ENCODE measurements at regions not wholly inside any gene's neighbourhood (a gene's known extent, or its start where the extent isn't known, plus 50 kb on each side); places are given as distances from the start of the nearest gene placed in this dataset.
"Not testable (repeated sequence)": the region's sequence is repeated elsewhere in the genome, so short reads cannot be mapped to it uniquely, and the experiment has no call there.

- no peak for DNase-seq
Measured at GRCh38 chr6:95867205-95867604, 148.6 kb upstream of the FUT9 start.

GRCh38 chr6:95877480-95877879 lies 138.3 kb upstream of the FUT9 start:
- no peak for DNase-seq

GRCh38 chr6:95879856-95880255 lies 135.9 kb upstream of the FUT9 start:
- no peak for DNase-seq

- DNase-seq = no peak
Measured at GRCh38 chr6:95882371-95882770, 133.4 kb upstream of the FUT9 start.

GRCh38 chr6:95888711-95889110 lies 127.1 kb upstream of the FUT9 start:
- DNase-seq = not testable (repeated sequence)

- DNase-seq = no peak
Measured at GRCh38 chr6:95905132-95905531, 110.6 kb upstream of the FUT9 start.

- DNase-seq = peak; percentile 35
Measured at GRCh38 chr6:95917034-95917433, 98.7 kb upstream of the FUT9 start.

GRCh38 chr6:95923518-95923917 lies 92.3 kb upstream of the FUT9 start:
- DNase-seq = peak; percentile 40

GRCh38 chr6:95935736-95936135 lies 80.0 kb upstream of the FUT9 start:
- DNase-seq = no peak

GRCh38 chr6:95946906-95947305 lies 68.9 kb upstream of the FUT9 start:
- no peak for DNase-seq

GRCh38 chr6:95948324-95948723 lies 67.5 kb upstream of the FUT9 start:
- DNase-seq = peak; percentile 16

- DNase-seq = no peak
Measured at GRCh38 chr6:95949985-95950384, 65.8 kb upstream of the FUT9 start.

GRCh38 chr6:95958686-95959085 lies 57.1 kb upstream of the FUT9 start:
- no peak for DNase-seq

- no peak for DNase-seq
Measured at GRCh38 chr6:95959261-95959660, 56.5 kb upstream of the FUT9 start.

All from OCI-M1 (cell line).